Activated T-cell treated with anti-CD3 and anti-CD28 coated beads, Interleukin-2, amount 50 U/mL, for 4 hours (primary cell): ENCODE measurements at regions not wholly inside any gene's neighbourhood (a gene's known extent, or its start where the extent isn't known, plus 50 kb on each side); places are given as distances from the start of the nearest gene placed in this dataset.
"Not testable (repeated sequence)": the region's sequence is repeated elsewhere in the genome, so short reads cannot be mapped to it uniquely, and the experiment has no call there.

Experiments
- ATAC-seq, 2 donors: fragments of 200-7000 bp; cut with Tn5 transposase; one replicate each; pipeline ENCODE4 v1.10.0; 2021
- DNase-seq: peaks from one replicate; pipeline ENCODE4 v3.0.0-alpha.2; 2020
- H3K27me3 Mint-ChIP-seq: one replicate; pipeline ENCODE4 v1.8.0; 2021; ENCODE audit warnings: low read depth, mixed read lengths
- H3K36me3 Mint-ChIP-seq: one replicate; pipeline ENCODE4 v1.8.0; 2022; ENCODE audit warnings: mixed read lengths; ENCODE audit not compliant: insufficient read depth
- H3K4me1 Mint-ChIP-seq: one replicate; pipeline ENCODE4 v1.8.0; 2021; ENCODE audit warnings: low read depth, mixed read lengths
- H3K4me3 Mint-ChIP-seq: one replicate; pipeline ENCODE4 v1.8.0; 2021; ENCODE audit warnings: mild to moderate bottlenecking, moderate library complexity, mixed read lengths
- H3K9me3 Mint-ChIP-seq: one replicate; pipeline ENCODE4 v1.8.0; 2021; ENCODE audit warnings: mixed read lengths

DNA sequence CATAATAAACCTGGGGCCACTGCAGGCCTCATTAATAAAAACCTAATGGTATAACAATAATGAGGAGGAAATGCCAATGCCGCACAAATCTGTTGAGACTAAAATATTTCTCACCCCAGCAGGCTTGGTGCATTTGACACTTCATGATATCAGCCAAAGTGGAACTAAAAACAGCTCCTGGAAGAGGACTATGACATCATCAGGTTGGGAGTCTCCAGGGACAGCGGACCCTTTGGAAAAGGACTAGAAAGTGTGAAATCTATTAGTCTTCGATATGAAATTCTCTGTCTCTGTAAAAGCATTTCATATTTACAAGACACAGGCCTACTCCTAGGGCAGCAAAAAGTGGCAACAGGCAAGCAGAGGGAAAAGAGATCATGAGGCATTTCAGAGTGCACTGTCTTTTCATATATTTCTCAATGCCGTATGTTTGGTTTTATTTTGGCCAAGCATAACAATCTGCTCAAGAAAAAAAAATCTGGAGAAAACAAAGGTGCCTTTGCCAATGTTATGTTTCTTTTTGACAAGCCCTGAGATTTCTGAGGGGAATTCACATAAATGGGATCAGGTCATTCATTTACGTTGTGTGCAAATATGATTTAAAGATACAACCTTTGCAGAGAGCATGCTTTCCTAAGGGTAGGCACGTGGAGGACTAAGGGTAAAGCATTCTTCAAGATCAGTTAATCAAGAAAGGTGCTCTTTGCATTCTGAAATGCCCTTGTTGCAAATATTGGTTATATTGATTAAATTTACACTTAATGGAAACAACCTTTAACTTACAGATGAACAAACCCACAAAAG, 580.9 kb upstream of the TMEFF2 start:
- no peak overlapping the region for H3K4me3 Mint-ChIP-seq
- no peaks in the 10 kb centered on the region for H3K27me3 Mint-ChIP-seq
- H3K4me1 Mint-ChIP-seq, result no peaks in the 10 kb centered on the region
- H3K36me3 Mint-ChIP-seq, result no peaks in the 10 kb centered on the region
- ATAC-seq, result no peak
- no peak for DNase-seq
- H3K9me3 Mint-ChIP-seq, result peaks cover 5% of the 10 kb centered on the region

DNA sequence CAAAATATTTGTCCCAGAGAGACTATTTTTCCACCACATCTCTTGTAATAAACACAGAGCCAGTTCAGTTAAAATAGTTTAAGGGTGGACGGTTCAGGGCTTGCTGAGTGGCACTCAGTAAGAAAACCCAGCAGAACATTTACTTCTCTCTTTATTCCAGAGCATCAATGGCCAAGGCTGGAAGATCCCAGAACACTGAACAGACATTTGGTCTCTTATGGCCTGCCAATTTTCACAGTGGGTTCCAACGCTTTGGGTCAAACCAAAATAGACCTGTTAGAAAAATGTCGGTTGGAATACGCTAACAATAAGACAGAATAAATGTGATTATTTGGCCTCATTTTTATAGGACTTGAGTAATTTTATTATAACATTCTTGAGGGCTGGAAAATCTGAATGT, 580.3 kb upstream of the TMEFF2 start:
- Mint-ChIP-seq H3K4me1 (no peaks in the 10 kb centered on the region), H3K27me3 (no peaks in the 10 kb centered on the region), H3K9me3 (peaks cover 5% of the 10 kb centered on the region), H3K4me3 (no peak overlapping the region), H3K36me3 (no peaks in the 10 kb centered on the region)
- DNase-seq, result no peak
- ATAC-seq, result no peak

DNA sequence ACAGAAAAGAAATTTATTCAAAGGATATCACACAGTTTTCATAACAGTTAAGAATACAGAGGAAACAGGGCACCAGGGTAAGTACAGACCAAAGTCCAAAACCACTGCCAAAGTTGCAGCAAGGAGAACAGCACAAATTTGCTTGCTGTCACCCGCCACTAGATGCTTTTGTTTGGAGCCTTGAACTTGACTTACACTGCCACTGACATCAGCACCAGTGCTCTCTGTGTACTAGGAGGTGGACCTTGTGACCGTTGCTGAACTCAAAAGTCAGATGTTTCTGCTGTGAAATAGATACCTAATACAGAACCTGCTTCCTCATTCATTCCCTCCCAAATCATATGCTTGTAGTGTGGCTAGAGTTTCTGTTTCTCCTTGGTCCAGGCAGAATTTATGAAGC, 578.3 kb upstream of the TMEFF2 start:
- no peak overlapping the region for H3K4me3 Mint-ChIP-seq
- H3K36me3 Mint-ChIP-seq, result no peaks in the 10 kb centered on the region
- peaks cover 5% of the 10 kb centered on the region for H3K9me3 Mint-ChIP-seq
- no peak for DNase-seq
- ATAC-seq, result no peak
- no peaks in the 10 kb centered on the region for H3K4me1 Mint-ChIP-seq
- no peaks in the 10 kb centered on the region for H3K27me3 Mint-ChIP-seq

DNA sequence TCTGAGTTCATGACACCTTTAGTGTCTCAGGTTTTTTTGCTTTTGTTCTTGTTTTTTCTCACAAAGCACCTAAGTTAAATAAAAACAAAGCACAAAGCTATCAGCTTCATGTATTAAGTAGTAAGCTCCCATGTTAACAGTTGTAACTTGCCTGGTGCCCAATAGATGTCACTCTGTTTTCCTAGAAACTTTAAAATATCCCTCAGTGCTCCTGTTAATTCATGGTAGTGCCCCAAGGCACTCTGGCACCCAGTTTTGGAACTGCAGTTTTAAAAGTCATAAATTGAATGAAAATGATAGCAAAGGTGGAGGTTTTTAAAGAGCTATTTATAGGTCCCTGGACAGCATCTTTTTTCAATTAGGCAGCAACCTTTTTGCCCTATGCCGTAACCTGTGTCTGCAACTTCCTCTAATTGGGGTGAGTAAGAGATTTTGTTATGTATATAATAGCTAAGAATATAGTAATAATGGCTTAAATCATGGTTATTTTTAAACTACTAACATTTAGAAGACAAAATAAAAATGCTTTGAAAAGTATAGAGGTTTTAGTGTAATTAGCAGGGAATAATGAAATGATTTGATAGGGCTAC, 555.0 kb upstream of the TMEFF2 start:
- no peak for ATAC-seq
- DNase-seq, result no peak
- Mint-ChIP-seq H3K36me3 (no peaks in the 10 kb centered on the region), H3K9me3 (no peaks in the 10 kb centered on the region), H3K27me3 (no peaks in the 10 kb centered on the region), H3K4me3 (no peak overlapping the region), H3K4me1 (no peaks in the 10 kb centered on the region)

DNA sequence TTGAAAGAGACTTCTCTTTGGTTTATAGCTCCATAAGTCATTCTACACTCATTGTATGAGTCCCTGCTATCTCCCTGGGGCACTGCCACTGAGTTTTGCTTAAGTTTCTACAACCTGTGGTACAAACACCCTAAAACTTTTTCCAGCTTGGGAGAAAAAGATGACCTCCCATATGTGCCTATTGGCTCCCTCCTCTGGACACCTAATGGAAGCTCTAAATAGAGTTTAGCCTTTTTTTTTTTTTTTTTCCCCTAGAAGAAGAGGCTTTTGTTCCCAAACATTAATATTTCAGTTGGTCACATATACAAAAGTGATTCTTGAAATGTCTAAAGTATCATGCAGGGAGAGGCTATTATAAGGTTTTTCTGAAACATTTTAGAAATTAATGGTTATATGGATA, 547.2 kb upstream of the TMEFF2 start:
- Mint-ChIP-seq H3K4me1 (no peaks in the 10 kb centered on the region), H3K36me3 (no peaks in the 10 kb centered on the region)

DNA sequence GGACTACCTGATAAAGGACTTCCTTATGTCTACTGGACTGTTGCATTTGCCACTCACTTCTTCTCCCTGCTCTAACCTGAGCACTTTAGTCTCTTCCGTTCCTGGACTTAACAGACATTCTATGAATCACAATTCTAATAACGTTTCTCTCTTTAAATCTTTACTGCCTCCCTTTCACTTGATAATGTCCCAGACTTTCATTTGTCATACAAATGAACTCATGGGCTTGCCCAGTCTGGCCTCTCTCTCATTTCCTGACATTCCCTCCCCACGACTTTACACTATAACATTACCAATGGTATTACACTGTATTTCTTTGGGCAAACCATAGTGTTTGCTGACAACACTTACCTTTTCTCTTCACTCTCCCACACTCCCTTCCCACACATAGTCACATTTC, 540.7 kb upstream of the TMEFF2 start:
- Mint-ChIP-seq H3K4me1 (no peaks in the 10 kb centered on the region), H3K9me3 (peaks cover 10% of the 10 kb centered on the region), H3K36me3 (no peaks in the 10 kb centered on the region), H3K4me3 (no peak overlapping the region), H3K27me3 (no peaks in the 10 kb centered on the region)
- no peak for ATAC-seq
- DNase-seq, result no peak

More for the DNA sequence above, 547.2 kb upstream of the TMEFF2 start:
- H3K27me3 Mint-ChIP-seq, result no peaks in the 10 kb centered on the region
- no peak for ATAC-seq
- no peak for DNase-seq
- peaks cover 7% of the 10 kb centered on the region for H3K9me3 Mint-ChIP-seq
- H3K4me3 Mint-ChIP-seq, result no peak overlapping the region

DNA sequence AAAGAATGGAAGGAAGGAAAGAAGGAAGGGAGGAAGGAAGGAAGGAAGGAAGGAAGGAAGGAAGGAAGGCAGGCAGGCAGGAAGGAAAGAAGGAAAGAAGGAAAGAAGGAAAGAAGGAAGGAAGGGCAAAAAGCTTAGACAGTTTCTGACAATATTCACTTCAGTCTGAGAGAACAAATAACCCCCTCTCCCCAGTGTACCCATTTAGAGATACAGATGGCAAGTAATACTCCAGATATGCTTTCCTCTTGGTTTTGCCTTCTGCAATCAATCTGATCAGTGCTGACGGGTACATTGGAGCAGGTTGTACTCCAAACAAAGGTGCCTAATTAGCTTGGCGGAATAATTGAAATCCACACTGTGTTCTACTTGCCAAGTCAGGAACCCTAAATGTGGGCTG, 534.6 kb upstream of the TMEFF2 start:
- no peaks in the 10 kb centered on the region for H3K4me1 Mint-ChIP-seq
- H3K4me3 Mint-ChIP-seq, result no peak overlapping the region
- no peaks in the 10 kb centered on the region for H3K27me3 Mint-ChIP-seq
- ATAC-seq (no peak), DNase-seq (no peak)
- no peaks in the 10 kb centered on the region for H3K36me3 Mint-ChIP-seq
- H3K9me3 Mint-ChIP-seq, result no peaks in the 10 kb centered on the region

DNA sequence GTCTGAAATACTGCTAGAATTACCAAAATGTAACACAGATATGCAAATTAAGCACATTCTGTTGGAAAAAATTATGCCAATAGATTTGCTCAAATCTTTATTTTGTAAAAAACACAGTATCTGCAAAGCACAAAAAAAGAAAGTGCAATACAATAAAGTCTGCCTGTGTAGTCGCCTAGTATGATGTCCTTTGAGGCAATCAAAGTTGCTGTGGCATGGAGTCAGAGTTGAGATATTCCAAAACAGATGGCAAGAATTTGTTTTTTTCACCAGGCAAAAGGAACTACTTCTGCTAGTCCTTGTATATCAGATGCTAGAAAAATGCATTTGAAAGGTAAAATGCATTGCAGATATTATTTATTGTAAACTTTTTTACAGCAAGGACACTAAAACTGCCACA, 531.3 kb upstream of the TMEFF2 start:
- Mint-ChIP-seq H3K9me3 (peaks cover 3% of the 10 kb centered on the region), H3K36me3 (no peaks in the 10 kb centered on the region)
- no peak for ATAC-seq

DNA sequence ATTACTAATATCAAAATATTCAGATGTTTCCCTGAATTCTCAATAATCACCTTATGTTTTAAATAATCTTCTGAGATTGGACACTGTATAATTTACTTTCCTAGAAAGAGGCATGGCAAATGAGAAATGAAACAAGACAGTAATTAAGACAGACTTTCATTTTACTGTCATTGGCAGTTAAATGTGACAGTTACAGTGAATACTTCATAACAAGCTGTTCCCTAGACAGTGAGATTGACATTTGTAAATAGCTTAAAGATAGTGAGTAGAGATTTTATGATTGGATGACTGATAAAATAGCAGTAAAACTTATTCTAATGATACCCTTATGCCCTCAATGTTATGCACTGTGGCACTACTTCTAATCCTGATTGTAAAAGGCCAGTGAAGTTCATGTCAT, 524.9 kb upstream of the TMEFF2 start:
- H3K9me3 Mint-ChIP-seq, result peaks cover 7% of the 10 kb centered on the region
- no peak overlapping the region for H3K4me3 Mint-ChIP-seq
- no peaks in the 10 kb centered on the region for H3K4me1 Mint-ChIP-seq
- H3K27me3 Mint-ChIP-seq, result no peaks in the 10 kb centered on the region
- ATAC-seq, result no peak
- DNase-seq, result no peak
- H3K36me3 Mint-ChIP-seq, result no peaks in the 10 kb centered on the region

More for the DNA sequence above, 531.3 kb upstream of the TMEFF2 start:
- Mint-ChIP-seq H3K4me1 (no peaks in the 10 kb centered on the region), H3K27me3 (no peaks in the 10 kb centered on the region), H3K4me3 (no peak overlapping the region)
- no peak for DNase-seq

DNA sequence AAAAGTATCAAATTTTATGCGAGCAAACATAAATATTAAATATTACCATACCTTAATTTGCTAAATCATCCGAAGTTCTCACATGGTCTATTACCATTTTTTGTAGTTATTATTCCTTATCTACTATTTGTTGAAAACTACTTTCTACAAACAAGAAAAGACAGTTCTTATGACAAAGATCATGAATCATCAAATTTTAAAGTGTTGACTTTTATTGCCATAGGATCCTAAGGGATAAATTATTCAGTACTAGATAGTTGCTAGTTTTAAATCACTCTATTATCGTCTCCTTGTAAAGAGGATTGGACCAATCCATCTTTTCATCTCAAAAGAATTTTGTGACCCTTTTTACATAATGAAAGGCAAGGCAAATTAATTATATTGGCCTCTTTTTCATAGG, 523.6 kb upstream of the TMEFF2 start:
- Mint-ChIP-seq H3K27me3 (no peaks in the 10 kb centered on the region), H3K9me3 (peaks cover 7% of the 10 kb centered on the region), H3K36me3 (no peaks in the 10 kb centered on the region), H3K4me1 (no peaks in the 10 kb centered on the region), H3K4me3 (no peak overlapping the region)
- DNase-seq (no peak), ATAC-seq (no peak)

DNA sequence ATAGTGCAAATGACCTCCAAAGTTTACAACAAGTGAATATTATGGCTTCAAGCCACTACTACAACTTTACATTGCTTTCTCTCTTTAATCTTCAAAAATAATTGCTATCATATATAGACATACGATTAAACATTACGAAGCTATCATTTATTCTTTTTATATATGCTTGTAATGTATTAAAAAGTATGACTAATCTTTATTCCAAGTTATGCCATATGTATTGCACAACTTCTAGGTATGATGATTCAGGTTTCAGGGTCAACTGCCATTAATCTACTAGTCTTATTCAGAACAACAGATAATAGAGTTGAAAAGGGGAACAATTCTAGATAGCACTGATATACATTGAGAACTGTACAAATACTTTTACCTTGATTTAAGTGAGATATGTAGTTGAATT, 506.2 kb upstream of the TMEFF2 start:
- ATAC-seq, result no peak
- H3K27me3 Mint-ChIP-seq, result no peaks in the 10 kb centered on the region
- H3K36me3 Mint-ChIP-seq, result no peaks in the 10 kb centered on the region
- H3K4me1 Mint-ChIP-seq, result no peaks in the 10 kb centered on the region
- no peak for DNase-seq
- no peak overlapping the region for H3K4me3 Mint-ChIP-seq
- H3K9me3 Mint-ChIP-seq, result no peaks in the 10 kb centered on the region

DNA sequence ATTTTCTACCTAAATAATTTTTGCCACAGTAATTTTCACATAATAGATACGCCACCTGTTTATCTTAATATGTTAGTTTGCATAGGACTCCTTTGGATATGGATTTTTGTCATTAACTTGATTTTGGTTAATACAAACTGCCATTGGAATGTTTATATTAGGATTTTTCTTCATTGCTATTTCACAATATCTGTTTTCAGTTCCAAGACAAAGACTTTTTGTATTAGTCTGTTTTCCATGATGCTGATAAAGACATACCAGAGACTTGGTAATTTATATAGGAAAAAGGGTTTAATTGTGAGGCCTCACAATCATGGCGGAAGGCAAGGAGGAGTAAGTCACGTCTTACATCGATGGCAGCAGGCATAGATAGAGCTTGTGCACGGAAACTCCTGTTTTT, 503.1 kb upstream of the TMEFF2 start:
- no peaks in the 10 kb centered on the region for H3K36me3 Mint-ChIP-seq
- ATAC-seq, result no peak
- H3K9me3 Mint-ChIP-seq, result no peaks in the 10 kb centered on the region
- no peaks in the 10 kb centered on the region for H3K27me3 Mint-ChIP-seq
- H3K4me3 Mint-ChIP-seq, result no peak overlapping the region
- H3K4me1 Mint-ChIP-seq, result no peaks in the 10 kb centered on the region
- no peak for DNase-seq

DNA sequence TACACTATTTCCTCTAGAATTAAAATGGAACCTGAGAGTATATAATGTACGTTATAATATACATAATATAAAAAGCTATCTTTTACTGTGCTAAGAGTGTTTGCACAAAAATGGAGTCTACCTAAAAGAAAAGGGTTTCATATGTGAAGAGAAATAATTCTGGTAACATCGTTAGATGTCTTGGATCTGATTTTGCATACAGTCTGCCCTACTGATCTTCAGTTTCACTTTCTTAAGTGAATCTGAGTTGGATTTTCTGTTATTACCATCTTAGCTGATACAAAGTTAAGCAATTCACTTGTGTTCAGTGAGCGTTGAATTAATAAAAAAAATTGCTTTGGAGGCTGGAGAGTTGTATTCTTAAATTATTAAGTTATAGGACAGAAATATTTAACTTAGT, 502.1 kb upstream of the TMEFF2 start:
- DNase-seq (no peak), ATAC-seq (no peak)
- Mint-ChIP-seq H3K4me1 (no peaks in the 10 kb centered on the region), H3K36me3 (no peaks in the 10 kb centered on the region), H3K9me3 (no peaks in the 10 kb centered on the region), H3K27me3 (no peaks in the 10 kb centered on the region), H3K4me3 (no peak overlapping the region)

DNA sequence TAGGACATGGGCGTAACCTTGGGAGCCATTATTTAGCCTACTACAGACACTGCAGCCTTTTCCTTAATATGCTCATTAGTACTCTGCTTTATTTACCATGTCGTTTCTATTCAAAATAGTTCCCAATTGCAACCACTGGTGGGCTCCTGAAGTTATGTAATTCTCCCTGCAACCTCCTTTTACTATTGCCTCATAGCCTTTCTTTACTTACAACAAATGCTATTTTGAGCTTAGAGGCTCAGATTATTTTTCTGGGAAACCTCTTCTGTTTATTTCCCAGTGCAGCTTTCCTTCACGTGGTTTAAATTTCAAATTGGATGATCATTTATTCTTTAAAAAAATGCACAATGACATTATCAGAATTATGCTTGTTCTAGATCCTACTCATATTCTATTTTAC, 492.3 kb upstream of the TMEFF2 start:
- no peak for ATAC-seq
- H3K27me3 Mint-ChIP-seq, result no peaks in the 10 kb centered on the region
- no peaks in the 10 kb centered on the region for H3K9me3 Mint-ChIP-seq
- H3K4me3 Mint-ChIP-seq, result no peak overlapping the region
- H3K4me1 Mint-ChIP-seq, result no peaks in the 10 kb centered on the region
- no peak for DNase-seq
- H3K36me3 Mint-ChIP-seq, result no peaks in the 10 kb centered on the region

DNA sequence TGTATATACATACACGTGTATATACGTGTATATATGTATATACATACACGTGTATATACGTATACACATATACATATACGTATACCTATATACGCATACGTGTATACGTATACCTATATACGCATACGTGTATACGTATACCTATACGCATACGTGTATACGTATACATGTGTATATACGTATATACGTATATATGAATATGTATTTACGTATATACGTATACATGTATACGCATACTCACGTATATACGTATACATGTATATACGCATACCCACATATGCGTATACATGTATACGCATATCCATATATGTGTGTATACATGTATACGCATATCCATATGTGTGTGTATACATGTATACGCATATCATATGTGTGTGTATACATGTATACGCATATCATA, 487.8 kb upstream of the TMEFF2 start:
- not testable (repeated sequence) for H3K4me1 Mint-ChIP-seq, H3K27me3 Mint-ChIP-seq, ATAC-seq, H3K9me3 Mint-ChIP-seq, DNase-seq, H3K4me3 Mint-ChIP-seq, H3K36me3 Mint-ChIP-seq
